Activated naive CD8-positive, alpha-beta T cell treated with anti-CD3 and anti-CD28 coated beads, Interleukin-2, amount 10 ng/mL, durations not matched to agents 7 days and 5 days (primary cell): ENCODE measurements at regions not wholly inside any gene's neighbourhood (a gene's known extent, or its start where the extent isn't known, plus 50 kb on each side); places are given as distances from the start of the nearest gene placed in this dataset.

Experiments
- ATAC-seq: fragments of 150-1000 bp; cut with Tn5 transposase; one replicate; pipeline ENCODE4 v1.10.0; 2021; ENCODE audit warnings: low read depth, moderate library complexity
- POLR2A ChIA-PET: fragments of 350-600 bp; sonication (Branson Sonifier 250); formaldehyde crosslinking; loops from one replicate; lab custom pipeline; 2021; ENCODE audit warnings: antibody characterized with exemption; lab: Charles Lee
- DNase-seq: peaks from one replicate; pipeline ENCODE4 v3.0.0; 2021
- H3K27ac Mint-ChIP-seq: one replicate; pipeline ENCODE4 v1.8.0; 2022; ENCODE audit warnings: mild to moderate bottlenecking, mixed read lengths
- H3K27me3 Mint-ChIP-seq: one replicate; pipeline ENCODE4 v1.8.0; 2022; ENCODE audit warnings: mild to moderate bottlenecking, moderate library complexity, mixed read lengths
- H3K36me3 Mint-ChIP-seq: one replicate; pipeline ENCODE4 v1.8.0; 2021; ENCODE audit warnings: mild to moderate bottlenecking, mixed read lengths
- H3K4me1 Mint-ChIP-seq: one replicate; pipeline ENCODE4 v1.8.0; 2021; ENCODE audit warnings: mixed read lengths
- H3K4me3 Mint-ChIP-seq: one replicate; pipeline ENCODE4 v1.8.0; 2022; ENCODE audit warnings: mild to moderate bottlenecking, moderate library complexity, mixed read lengths
- H3K9me3 Mint-ChIP-seq: one replicate; pipeline ENCODE4 v1.8.0; 2021; ENCODE audit warnings: mixed read lengths

- Mint-ChIP-seq H3K36me3 (no peaks in the 10 kb centered on the region), H3K4me1 (no peaks in the 10 kb centered on the region), H3K27ac (no peak overlapping the region), H3K4me3 (no peak overlapping the region), H3K27me3 (peaks cover 2% of the 10 kb centered on the region), H3K9me3 (no peaks in the 10 kb centered on the region)
- POLR2A ChIA-PET: no interaction called here
- no peak for DNase-seq
- ATAC-seq: no peak
Observed at GRCh38 chrX:25202827-25203226, 187.1 kb upstream of the ARX start.

GRCh38 chrX:25198891-25199290 lies 183.1 kb upstream of the ARX start:
- no peak overlapping the region for H3K27ac Mint-ChIP-seq
- no peak overlapping the region for H3K4me3 Mint-ChIP-seq
- H3K4me1 Mint-ChIP-seq: no peaks in the 10 kb centered on the region
- POLR2A ChIA-PET: no interaction called here
- no peaks in the 10 kb centered on the region for H3K36me3 Mint-ChIP-seq
- ATAC-seq (no peak), DNase-seq (no peak)
- peaks cover 3% of the 10 kb centered on the region for H3K27me3 Mint-ChIP-seq
- no peaks in the 10 kb centered on the region for H3K9me3 Mint-ChIP-seq

- ATAC-seq: no peak
- Mint-ChIP-seq H3K27me3 (peaks cover 3% of the 10 kb centered on the region), H3K9me3 (no peaks in the 10 kb centered on the region), H3K4me1 (no peaks in the 10 kb centered on the region), H3K27ac (no peak overlapping the region), H3K36me3 (no peaks in the 10 kb centered on the region), H3K4me3 (no peak overlapping the region)
- POLR2A ChIA-PET: no interaction called here
- DNase-seq: no peak
Observed at GRCh38 chrX:25198253-25198652, 182.5 kb upstream of the ARX start.

- DNase-seq (no peak), ATAC-seq (no peak)
- Mint-ChIP-seq H3K36me3 (no peaks in the 10 kb centered on the region), H3K27me3 (peaks cover 3% of the 10 kb centered on the region), H3K4me1 (no peaks in the 10 kb centered on the region), H3K4me3 (no peak overlapping the region), H3K27ac (no peak overlapping the region), H3K9me3 (no peaks in the 10 kb centered on the region)
- POLR2A ChIA-PET: no interaction called here
Observed at GRCh38 chrX:25196221-25196620, 180.5 kb upstream of the ARX start.

- DNase-seq (no peak), ATAC-seq (no peak)
- no peak overlapping the region for H3K27ac Mint-ChIP-seq
- no peaks in the 10 kb centered on the region for H3K36me3 Mint-ChIP-seq
- no peaks in the 10 kb centered on the region for H3K4me1 Mint-ChIP-seq
- POLR2A ChIA-PET: no interaction called here
- H3K9me3 Mint-ChIP-seq: no peaks in the 10 kb centered on the region
- H3K4me3 Mint-ChIP-seq: no peak overlapping the region
- peaks cover 2% of the 10 kb centered on the region for H3K27me3 Mint-ChIP-seq
Observed at GRCh38 chrX:25191403-25191802, 175.6 kb upstream of the ARX start.

- Mint-ChIP-seq H3K27me3 (peaks cover 2% of the 10 kb centered on the region), H3K4me1 (no peaks in the 10 kb centered on the region), H3K9me3 (no peaks in the 10 kb centered on the region), H3K4me3 (no peak overlapping the region), H3K36me3 (no peaks in the 10 kb centered on the region), H3K27ac (no peak overlapping the region)
- POLR2A ChIA-PET: no interaction called here
- no peak for ATAC-seq
- DNase-seq: no peak
Observed at GRCh38 chrX:25181775-25182174, 166.0 kb upstream of the ARX start.

- H3K4me1 Mint-ChIP-seq: no peaks in the 10 kb centered on the region
- peaks cover 2% of the 10 kb centered on the region for H3K27me3 Mint-ChIP-seq
- H3K4me3 Mint-ChIP-seq: no peak overlapping the region
- DNase-seq: no peak
- no peak overlapping the region for H3K27ac Mint-ChIP-seq
- H3K9me3 Mint-ChIP-seq: no peaks in the 10 kb centered on the region
- POLR2A ChIA-PET: no interaction called here
- H3K36me3 Mint-ChIP-seq: no peaks in the 10 kb centered on the region
- ATAC-seq: no peak
Observed at GRCh38 chrX:25180242-25180641, 164.5 kb upstream of the ARX start.

GRCh38 chrX:25178555-25178954 lies 162.8 kb upstream of the ARX start:
- no peak for DNase-seq
- Mint-ChIP-seq H3K27me3 (peaks cover 2% of the 10 kb centered on the region), H3K9me3 (no peaks in the 10 kb centered on the region), H3K27ac (no peak overlapping the region), H3K36me3 (no peaks in the 10 kb centered on the region), H3K4me1 (no peaks in the 10 kb centered on the region), H3K4me3 (no peak overlapping the region)
- no peak for ATAC-seq
- POLR2A ChIA-PET: no interaction called here

GRCh38 chrX:25175743-25176142 lies 160.0 kb upstream of the ARX start:
- DNase-seq (no peak), ATAC-seq (no peak)
- H3K36me3 Mint-ChIP-seq: no peaks in the 10 kb centered on the region
- no peak overlapping the region for H3K27ac Mint-ChIP-seq
- H3K27me3 Mint-ChIP-seq: peaks cover 2% of the 10 kb centered on the region
- H3K4me1 Mint-ChIP-seq: no peaks in the 10 kb centered on the region
- no peaks in the 10 kb centered on the region for H3K9me3 Mint-ChIP-seq
- no peak overlapping the region for H3K4me3 Mint-ChIP-seq
- POLR2A ChIA-PET: no interaction called here

GRCh38 chrX:25175171-25175570 lies 159.4 kb upstream of the ARX start:
- DNase-seq (no peak), ATAC-seq (no peak)
- H3K36me3 Mint-ChIP-seq: no peaks in the 10 kb centered on the region
- no peak overlapping the region for H3K4me3 Mint-ChIP-seq
- POLR2A ChIA-PET: no interaction called here
- H3K27ac Mint-ChIP-seq: no peak overlapping the region
- H3K9me3 Mint-ChIP-seq: no peaks in the 10 kb centered on the region
- H3K27me3 Mint-ChIP-seq: peaks cover under 1% of the 10 kb centered on the region
- H3K4me1 Mint-ChIP-seq: no peaks in the 10 kb centered on the region

- no peaks in the 10 kb centered on the region for H3K36me3 Mint-ChIP-seq
- POLR2A ChIA-PET: no interaction called here
- H3K27me3 Mint-ChIP-seq: peaks cover 9% of the 10 kb centered on the region
- ATAC-seq (no peak), DNase-seq (no peak)
- H3K4me1 Mint-ChIP-seq: no peaks in the 10 kb centered on the region
- no peaks in the 10 kb centered on the region for H3K9me3 Mint-ChIP-seq
- no peak overlapping the region for H3K4me3 Mint-ChIP-seq
- no peak overlapping the region for H3K27ac Mint-ChIP-seq
Observed at GRCh38 chrX:25166546-25166945, 150.8 kb upstream of the ARX start.

- Mint-ChIP-seq H3K27me3 (peaks cover 9% of the 10 kb centered on the region), H3K9me3 (no peaks in the 10 kb centered on the region), H3K4me3 (no peak overlapping the region), H3K27ac (no peak overlapping the region), H3K36me3 (no peaks in the 10 kb centered on the region), H3K4me1 (no peaks in the 10 kb centered on the region)
- DNase-seq: no peak
- POLR2A ChIA-PET: no interaction called here
- no peak for ATAC-seq
Observed at GRCh38 chrX:25166145-25166544, 150.4 kb upstream of the ARX start.

GRCh38 chrX:25158635-25159034 lies 142.9 kb upstream of the ARX start:
- Mint-ChIP-seq H3K4me3 (no peak overlapping the region), H3K27me3 (peaks cover 6% of the 10 kb centered on the region), H3K9me3 (no peaks in the 10 kb centered on the region), H3K36me3 (no peaks in the 10 kb centered on the region), H3K27ac (no peak overlapping the region), H3K4me1 (no peaks in the 10 kb centered on the region)
- DNase-seq: no peak
- ATAC-seq: no peak
- POLR2A ChIA-PET: no interaction called here

- POLR2A ChIA-PET: no interaction called here
- DNase-seq: no peak
- Mint-ChIP-seq H3K27ac (no peak overlapping the region), H3K4me1 (no peaks in the 10 kb centered on the region), H3K4me3 (no peak overlapping the region), H3K9me3 (no peaks in the 10 kb centered on the region), H3K27me3 (peaks cover 4% of the 10 kb centered on the region), H3K36me3 (no peaks in the 10 kb centered on the region)
- no peak for ATAC-seq
Observed at GRCh38 chrX:25156832-25157231, 141.1 kb upstream of the ARX start.

GRCh38 chrX:25156323-25156722 lies 140.6 kb upstream of the ARX start:
- POLR2A ChIA-PET: no interaction called here
- Mint-ChIP-seq H3K4me3 (no peak overlapping the region), H3K36me3 (no peaks in the 10 kb centered on the region), H3K27me3 (peaks cover 8% of the 10 kb centered on the region), H3K4me1 (no peaks in the 10 kb centered on the region), H3K9me3 (no peaks in the 10 kb centered on the region), H3K27ac (no peak overlapping the region)
- DNase-seq (no peak), ATAC-seq (no peak)
